ENCODE measurements at regions not wholly inside any gene's neighbourhood (a gene's known extent, or its start where the extent isn't known, plus 50 kb on each side); places are given as distances from the start of the nearest gene placed in this dataset.

GRCh38 chr7:142698429-142698828, 50.8 kb upstream of the PRSS1 start:
- Histone ChIP-seq H3K4me1 (ENCODE audit: insufficient read depth, low read length, poor library complexity, severe bottlenecking) (no peaks in the 10 kb centered on the region), H3K36me3 (ENCODE audit: insufficient read depth, low read length) (no peaks in the 10 kb centered on the region), H3K9ac (ENCODE audit: low read depth, low read length, poor library complexity, severe bottlenecking) (no peak overlapping the region), H3K9me2 (replicated peaks; ENCODE audit: low read depth, low read length) (no peaks in the 10 kb centered on the region), H3F3A (ENCODE audit: low read depth) (no peaks in the 10 kb centered on the region), H2AFZ (ENCODE audit: low read length) (no peak overlapping the region), H3K9me3 (ENCODE audit: insufficient read depth, low read depth, low read length) (no peaks in the 10 kb centered on the region), H3K27me3 (ENCODE audit: insufficient read depth, low read length, poor library complexity, severe bottlenecking) (no peaks in the 10 kb centered on the region), H4K20me1 (ENCODE audit: insufficient read depth, low read length, poor library complexity, severe bottlenecking) (no peaks in the 10 kb centered on the region), H3K4me2 (ENCODE audit: low read depth, low read length, poor library complexity, severe bottlenecking) (no peak overlapping the region), H3K4me3 (ENCODE audit: low read length, poor library complexity, severe bottlenecking) (no peak overlapping the region), H3K79me2 (ENCODE audit: insufficient read depth, low read length) (no peaks in the 10 kb centered on the region)
- TF ChIP-seq EZH2phosphoT487 (IDR thresholded peaks at IDR 0.05; ENCODE audit: borderline replicate concordance) (no peak), CTCF (conservative IDR thresholded peaks at IDR 0.05; ENCODE audit: low read length) (no peak)

- H2AFZ ChIP-seq (ENCODE audit: low read length), result no peak overlapping the region
- no peak overlapping the region for H3K4me2 ChIP-seq (ENCODE audit: low read depth, low read length, poor library complexity, severe bottlenecking)
- H3F3A ChIP-seq (ENCODE audit: low read depth), result no peaks in the 10 kb centered on the region
- no peaks in the 10 kb centered on the region for H4K20me1 ChIP-seq (ENCODE audit: insufficient read depth, low read length, poor library complexity, severe bottlenecking)
- TF ChIP-seq CTCF (conservative IDR thresholded peaks at IDR 0.05; ENCODE audit: low read length) (no peak), EZH2phosphoT487 (IDR thresholded peaks at IDR 0.05; ENCODE audit: borderline replicate concordance) (no peak)
- no peaks in the 10 kb centered on the region for H3K27me3 ChIP-seq (ENCODE audit: insufficient read depth, low read length, poor library complexity, severe bottlenecking)
- no peak overlapping the region for H3K4me3 ChIP-seq (ENCODE audit: low read length, poor library complexity, severe bottlenecking)
- H3K79me2 ChIP-seq (ENCODE audit: insufficient read depth, low read length), result no peaks in the 10 kb centered on the region
- H3K9ac ChIP-seq (ENCODE audit: low read depth, low read length, poor library complexity, severe bottlenecking), result no peak overlapping the region
- no peaks in the 10 kb centered on the region for H3K9me3 ChIP-seq (ENCODE audit: insufficient read depth, low read depth, low read length)
- no peaks in the 10 kb centered on the region for H3K36me3 ChIP-seq (ENCODE audit: insufficient read depth, low read length)
- H3K4me1 ChIP-seq (ENCODE audit: insufficient read depth, low read length, poor library complexity, severe bottlenecking), result no peaks in the 10 kb centered on the region
- H3K9me2 ChIP-seq (replicated peaks; ENCODE audit: low read depth, low read length), result no peaks in the 10 kb centered on the region
Observed at GRCh38 chr7:142697270-142697669, 52.0 kb upstream of the PRSS1 start.

GRCh38 chr7:142696456-142697179, 52.7 kb upstream of the PRSS1 start:
- no peaks in the 10 kb centered on the region for H3K9me2 ChIP-seq (replicated peaks; ENCODE audit: low read depth, low read length)
- no peaks in the 10 kb centered on the region for H3K27me3 ChIP-seq (ENCODE audit: insufficient read depth, low read length, poor library complexity, severe bottlenecking)
- no peaks in the 10 kb centered on the region for H3F3A ChIP-seq (ENCODE audit: low read depth)
- no peaks in the 10 kb centered on the region for H3K79me2 ChIP-seq (ENCODE audit: insufficient read depth, low read length)
- no peak overlapping the region for H3K9ac ChIP-seq (ENCODE audit: low read depth, low read length, poor library complexity, severe bottlenecking)
- H3K4me1 ChIP-seq (ENCODE audit: insufficient read depth, low read length, poor library complexity, severe bottlenecking), result no peaks in the 10 kb centered on the region
- TF ChIP-seq EZH2phosphoT487 (IDR thresholded peaks at IDR 0.05; ENCODE audit: borderline replicate concordance) (no peak), CTCF (conservative IDR thresholded peaks at IDR 0.05; ENCODE audit: low read length) (no peak)
- no peak overlapping the region for H3K4me2 ChIP-seq (ENCODE audit: low read depth, low read length, poor library complexity, severe bottlenecking)
- no peaks in the 10 kb centered on the region for H4K20me1 ChIP-seq (ENCODE audit: insufficient read depth, low read length, poor library complexity, severe bottlenecking)
- H3K4me3 ChIP-seq (ENCODE audit: low read length, poor library complexity, severe bottlenecking), result no peak overlapping the region
- no peak overlapping the region for H2AFZ ChIP-seq (ENCODE audit: low read length)
- H3K9me3 ChIP-seq (ENCODE audit: insufficient read depth, low read depth, low read length), result no peaks in the 10 kb centered on the region
- H3K36me3 ChIP-seq (ENCODE audit: insufficient read depth, low read length), result no peaks in the 10 kb centered on the region

Data from Loucy (cell line).